ENCODE measurements at regions not wholly inside any gene's neighbourhood (a gene's known extent, or its start where the extent isn't known, plus 50 kb on each side); places are given as distances from the start of the nearest gene placed in this dataset.

DNA sequence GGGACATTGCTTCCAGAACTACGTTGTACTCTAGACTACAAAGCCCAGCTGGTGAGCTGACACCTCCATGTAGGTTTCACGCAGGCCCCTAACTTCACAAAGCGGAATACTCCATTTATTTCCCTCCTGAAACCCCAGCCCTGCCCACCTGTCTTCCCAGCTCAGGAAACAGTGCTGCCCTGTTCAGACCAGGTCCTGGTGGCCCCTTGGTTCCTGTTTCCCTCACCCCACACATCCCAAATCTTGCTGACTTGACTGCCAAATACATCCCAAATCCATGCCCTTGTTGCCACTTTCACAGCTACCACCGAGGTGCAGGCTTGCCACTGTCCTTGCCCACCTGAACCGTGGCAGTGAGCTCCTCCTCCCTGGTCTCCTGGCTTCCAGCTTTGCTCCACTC, 113.1 kb upstream of the PTPN1 start:
- DNase-seq = no peak

DNA sequence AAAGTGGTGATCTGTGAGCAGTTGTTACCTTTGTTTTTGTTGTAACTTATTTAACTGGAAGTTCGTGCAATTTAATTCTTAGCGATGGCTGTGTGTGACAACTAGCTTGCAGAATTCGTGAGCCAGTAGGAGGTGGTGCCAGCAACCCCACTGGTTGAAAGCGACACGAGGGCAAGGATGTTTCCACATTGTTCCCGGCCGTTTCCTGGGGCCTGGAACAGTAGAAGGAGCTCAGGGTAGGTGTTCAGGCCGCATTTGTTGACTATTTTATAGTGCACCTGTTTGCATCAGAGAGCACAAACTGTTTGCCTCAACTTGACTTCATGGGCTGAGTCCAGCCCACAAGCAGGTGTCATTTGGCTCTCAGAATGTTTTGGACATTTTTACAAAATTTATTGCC, 112.1 kb upstream of the PTPN1 start:
- DNase-seq = no peak

DNA sequence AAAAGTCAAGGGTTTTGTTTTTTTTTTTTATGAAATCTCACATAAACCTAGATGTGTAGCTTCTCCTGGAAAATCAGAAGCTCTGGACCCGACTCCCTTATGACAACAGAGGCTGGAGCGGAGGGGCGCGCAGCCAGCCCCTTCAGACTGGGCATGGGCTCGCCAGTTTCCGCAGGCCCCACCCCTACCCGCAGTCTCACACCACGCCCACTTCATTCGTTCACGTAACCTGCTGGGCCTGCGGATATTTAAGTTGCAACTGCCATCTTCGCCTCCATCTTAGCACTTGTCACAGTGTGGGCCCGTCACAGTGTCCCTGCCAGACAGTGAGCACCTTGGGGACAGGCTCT, 111.7 kb upstream of the PTPN1 start:
- DNase-seq = no peak

- DNase-seq = no peak
Observed at GRCh38 chr20:50398821-50399554, 111.2 kb upstream of the PTPN1 start.

- no peak for DNase-seq
Observed at GRCh38 chr20:50399555-50399916, 110.6 kb upstream of the PTPN1 start.

DNA sequence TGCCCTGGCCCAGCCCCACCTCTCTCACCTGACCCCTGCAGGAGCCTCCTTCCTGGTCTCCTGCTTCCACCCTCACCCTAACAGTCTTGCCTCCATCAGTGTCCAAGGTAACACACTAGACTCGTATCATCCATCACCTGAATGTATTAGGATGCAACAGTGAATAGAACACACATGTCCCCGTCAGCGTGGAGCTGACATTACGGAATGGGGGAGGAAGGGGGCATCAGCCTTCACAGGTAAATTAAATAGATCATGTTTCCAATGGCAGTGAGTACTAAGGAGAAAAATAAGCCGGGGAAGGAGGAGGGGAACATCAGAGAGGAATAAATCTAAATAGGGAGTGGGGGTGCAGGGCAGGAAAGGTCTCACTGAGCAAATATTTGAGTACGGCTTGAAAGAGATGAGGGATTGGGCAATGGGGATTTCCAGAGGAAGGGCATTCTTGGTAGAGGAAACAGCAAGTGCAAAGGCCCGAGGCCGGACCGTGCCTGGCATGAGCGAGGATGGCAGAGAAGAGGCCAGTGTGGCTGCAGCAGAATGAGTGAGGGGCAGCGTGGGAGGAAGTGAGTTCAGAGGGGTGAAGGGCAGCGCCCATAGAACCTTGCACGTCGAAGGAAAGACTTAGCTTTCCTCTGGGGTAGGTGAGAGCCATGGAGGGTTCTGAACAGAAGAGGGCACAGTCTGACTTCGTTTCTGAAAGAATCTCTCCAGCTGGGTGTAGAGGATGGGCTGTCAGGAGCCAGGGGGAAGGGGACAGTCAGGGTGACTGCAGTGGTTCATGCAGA, 110.1 kb upstream of the PTPN1 start:
- no peak for DNase-seq

- DNase-seq = no peak
Observed at GRCh38 chr20:50400705-50401586, 109.2 kb upstream of the PTPN1 start.

- DNase-seq = no peak
Observed at GRCh38 chr20:50401587-50402418, 108.4 kb upstream of the PTPN1 start.

DNA sequence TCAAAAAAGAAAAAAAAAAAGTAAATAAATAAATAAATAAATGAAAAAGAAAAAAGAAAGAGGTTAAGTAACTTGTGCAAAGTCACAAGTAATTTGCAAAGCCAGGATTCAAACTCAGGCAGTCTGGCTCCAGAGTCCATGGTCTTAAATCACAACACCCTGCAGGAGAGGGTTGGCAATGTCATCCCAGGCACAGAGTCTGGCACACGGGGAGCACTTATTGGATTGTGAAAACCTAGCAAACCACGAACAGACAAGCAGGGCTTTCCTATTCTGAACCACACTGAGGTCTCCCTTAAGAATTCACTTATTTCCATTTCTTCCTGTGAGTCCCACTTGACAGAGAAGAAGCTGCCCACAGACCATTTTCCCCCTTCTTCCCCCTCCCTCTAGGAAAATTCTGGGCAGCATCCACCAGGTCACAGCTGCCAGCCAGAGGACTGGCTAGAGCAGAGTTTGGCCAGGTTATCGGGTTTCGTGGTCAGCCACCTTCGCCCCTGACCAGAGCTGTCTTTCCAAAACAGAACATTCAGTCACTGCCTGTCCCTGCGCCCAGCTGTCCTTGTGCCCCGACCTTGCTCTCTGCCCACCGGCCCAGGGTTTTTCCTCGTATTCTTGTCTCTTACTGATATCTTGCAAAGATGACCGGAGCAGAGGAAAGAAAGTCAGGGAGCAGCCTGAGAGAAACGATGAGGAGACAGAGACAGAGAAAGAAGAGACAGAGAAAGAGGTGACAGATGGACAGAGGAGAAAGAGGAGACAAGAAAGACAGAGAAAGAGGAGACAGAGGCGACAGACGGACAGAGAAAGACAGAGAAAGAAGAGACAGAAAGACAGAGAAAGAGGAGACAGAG, 106.4 kb upstream of the PTPN1 start:
- no peak for DNase-seq

- no peak for DNase-seq
Observed at GRCh38 chr20:50404419-50405234, 105.6 kb upstream of the PTPN1 start.

- no peak for DNase-seq
Observed at GRCh38 chr20:50405235-50405914, 104.8 kb upstream of the PTPN1 start.

GRCh38 chr20:50405915-50406609, 104.1 kb upstream of the PTPN1 start:
- DNase-seq = no peak

DNA sequence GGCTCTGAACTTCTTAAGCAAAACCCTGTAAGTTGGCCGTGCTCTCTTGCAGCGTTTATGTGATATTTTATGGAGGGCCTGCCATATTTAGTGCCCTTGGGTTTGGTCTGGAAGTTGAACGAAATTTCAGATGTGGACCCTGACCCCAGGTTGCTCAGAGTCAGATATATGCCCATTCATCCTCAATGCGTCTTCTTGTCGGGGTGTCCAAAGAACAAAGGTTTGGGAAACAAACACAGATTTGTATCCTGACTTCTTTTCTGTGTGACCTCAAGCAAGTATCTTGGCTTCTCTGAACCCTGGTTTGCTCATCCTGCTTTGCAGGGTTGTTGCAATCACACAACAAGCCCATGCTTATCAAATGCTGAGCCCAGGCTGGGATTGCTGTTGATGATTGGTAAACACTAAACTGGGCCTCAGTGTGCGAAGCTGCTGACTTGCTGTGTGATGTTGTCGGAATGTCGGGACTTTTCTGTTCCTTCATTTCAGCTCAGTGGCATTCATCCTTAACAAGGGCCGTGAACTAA, 103.5 kb upstream of the PTPN1 start:
- no peak for DNase-seq

GRCh38 chr20:50408526-50409364, 101.4 kb upstream of the PTPN1 start:
- DNase-seq = no peak

DNA sequence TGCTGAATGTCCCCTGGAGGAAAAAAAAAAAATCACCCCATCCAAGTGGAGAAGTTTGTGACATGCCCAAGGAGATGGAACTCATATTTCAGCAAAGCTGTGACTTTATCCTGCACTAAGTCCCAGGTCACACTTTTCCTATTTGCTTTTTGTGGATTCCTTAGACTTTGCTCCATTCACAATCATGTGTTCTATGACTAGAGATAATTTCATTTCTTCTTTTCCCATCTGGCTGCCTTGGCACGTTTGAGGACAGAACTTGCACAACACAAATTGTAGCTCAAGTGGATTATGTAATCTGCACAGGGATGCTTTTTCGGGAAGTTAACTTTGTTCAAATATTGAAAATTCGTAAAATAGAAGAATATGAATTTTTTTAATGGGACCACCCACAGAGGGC, 100.7 kb upstream of the PTPN1 start:
- DNase-seq = no peak

DNA sequence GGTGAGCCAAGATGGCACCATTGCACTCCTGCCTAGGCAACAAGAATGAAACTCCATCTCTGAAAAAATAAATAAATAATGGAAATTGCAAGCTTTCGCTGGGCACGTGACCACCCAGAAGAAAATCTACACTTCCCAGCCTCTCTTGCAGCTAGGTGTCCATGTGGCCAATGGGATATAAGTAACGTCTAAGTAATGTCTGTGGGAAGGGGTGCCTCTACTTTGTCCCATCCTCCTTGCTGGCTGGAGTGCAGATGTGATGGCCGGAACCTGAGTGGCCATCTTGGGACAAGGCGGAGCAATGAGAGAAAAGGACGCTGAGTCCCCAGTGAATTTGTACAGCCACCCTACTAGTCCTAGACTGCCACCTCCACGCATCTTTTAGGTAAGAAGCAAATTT, 99.8 kb upstream of the PTPN1 start:
- DNase-seq = no peak

DNA sequence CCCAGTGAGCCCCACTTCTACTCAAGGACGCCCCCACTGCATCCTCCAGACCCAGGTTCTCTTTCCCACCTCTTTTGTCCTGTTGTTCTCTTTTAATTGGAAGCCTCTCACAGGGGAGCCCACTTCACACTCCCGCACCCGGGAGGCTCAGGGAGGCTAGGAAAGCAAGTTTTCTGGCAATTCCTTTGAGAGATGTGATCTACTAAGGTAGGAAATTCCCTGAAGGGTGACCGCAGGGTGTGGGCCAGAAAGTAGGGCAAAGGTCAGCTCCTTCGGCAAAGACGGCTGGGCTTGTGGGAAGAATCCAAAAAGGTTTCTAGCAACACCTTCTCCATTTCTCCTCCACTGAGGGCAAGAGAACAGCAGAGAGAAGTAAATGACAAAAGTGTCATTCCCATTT, 98.1 kb upstream of the PTPN1 start:
- DNase-seq = no peak

GRCh38 chr20:50412499-50412898, 97.7 kb upstream of the PTPN1 start:
- no peak for DNase-seq
